HAP-1 (cell line): ENCODE measurements at regions not wholly inside any gene's neighbourhood (a gene's known extent, or its start where the extent isn't known, plus 50 kb on each side); places are given as distances from the start of the nearest gene placed in this dataset.

Source experiments
- DNase-seq, 2 experiments: peaks; one replicate each; pipeline ENCODE4 v3.0.0-alpha.2; 2016 to 2020; ENCODE audit warnings: low spot score in 2 of 2
- H3K27me3 ChIP-seq: fragments of 250-450 bp; sonication (Bioruptor Pico); 2 replicates; pipeline ENCODE4 v1.5.1; 2020; ENCODE audit warnings: low read depth, mild to moderate bottlenecking, moderate library complexity
- H3K36me3 ChIP-seq: fragments of 250-450 bp; sonication (Bioruptor Pico); replicated peaks from 2 replicates; pipeline ENCODE4 v1.5.1; 2020; ENCODE audit warnings: mild to moderate bottlenecking
- H3K4me1 ChIP-seq: fragments of 250-450 bp; sonication (Bioruptor Pico); 2 replicates; pipeline ENCODE4 v1.5.1; 2020; ENCODE audit warnings: mild to moderate bottlenecking
- H3K4me3 ChIP-seq: fragments of 250-450 bp; sonication (Bioruptor Pico); 2 replicates; pipeline ENCODE4 v1.5.1; 2020; ENCODE audit warnings: mild to moderate bottlenecking, moderate library complexity
- H3K9me3 ChIP-seq: fragments of 250-450 bp; sonication (Bioruptor Pico); 2 replicates; pipeline ENCODE4 v1.5.1; 2020; ENCODE audit warnings: mild to moderate bottlenecking, moderate library complexity
- in situ Hi-C: fragments of 300-500 bp; cut with MboI; formaldehyde crosslinking; loops from 3 replicates; pipeline ENCODE4 v1.14.3; 2020; ENCODE audit warnings: low sequenced_read_pairs, inconsistent platforms, mixed read lengths

DNA sequence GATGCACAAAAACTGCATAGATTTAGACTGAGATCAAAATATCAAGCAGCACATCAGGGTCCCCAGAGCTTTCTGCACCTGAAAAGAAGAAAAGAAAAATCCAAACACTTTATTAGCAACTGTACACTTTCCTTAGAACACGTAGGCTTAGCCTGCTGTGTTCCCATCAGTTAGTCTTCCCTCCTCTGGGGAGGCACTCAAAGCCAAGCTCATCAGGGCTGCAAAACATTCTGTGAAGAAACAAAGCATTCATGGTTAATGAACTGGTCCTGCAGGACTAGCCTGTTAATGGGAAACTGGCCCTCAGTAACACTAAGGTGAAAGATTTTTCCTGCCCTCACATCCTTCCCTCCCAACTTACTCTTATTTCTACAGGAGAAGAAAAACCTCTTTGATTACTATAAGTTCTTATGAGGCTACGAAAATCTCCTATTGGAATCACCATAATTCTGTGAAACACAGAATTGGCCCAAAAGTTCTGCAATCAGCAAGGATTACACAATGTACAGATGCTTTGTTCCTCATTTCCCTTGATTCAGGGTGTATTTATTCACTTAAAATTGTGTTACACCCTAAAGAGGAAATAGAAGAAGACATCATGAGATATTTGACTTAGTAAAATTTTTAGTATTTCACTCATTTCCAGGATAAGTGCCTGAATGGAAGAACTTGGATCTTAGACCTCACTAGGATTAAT, 901.0 kb upstream of the MAP3K7 start:
- Histone ChIP-seq H3K4me1 (peaks cover 7% of the 10 kb centered on the region), H3K27me3 (no peaks in the 10 kb centered on the region), H3K9me3 (no peaks in the 10 kb centered on the region), H3K36me3 (no peaks in the 10 kb centered on the region), H3K4me3 (no peak overlapping the region)
- in situ Hi-C loops, result no loop called here
- DNase-seq, result no peak

- no peak for DNase-seq
- H3K9me3 ChIP-seq, result no peaks in the 10 kb centered on the region
- H3K36me3 ChIP-seq, result no peaks in the 10 kb centered on the region
- no peak overlapping the region for H3K4me3 ChIP-seq
- H3K4me1 ChIP-seq, result peaks cover 7% of the 10 kb centered on the region
- in situ Hi-C loops, result no loop called here
- no peaks in the 10 kb centered on the region for H3K27me3 ChIP-seq
These were observed 899.3 kb upstream of the MAP3K7 start for GRCh38 chr6:91486200-91486599.

GRCh38 chr6:91485047-91485446, 898.2 kb upstream of the MAP3K7 start:
- in situ Hi-C loops, result no loop called here
- H3K36me3 ChIP-seq, result no peaks in the 10 kb centered on the region
- H3K9me3 ChIP-seq, result no peaks in the 10 kb centered on the region
- H3K4me3 ChIP-seq, result no peak overlapping the region
- DNase-seq, result no peak
- no peaks in the 10 kb centered on the region for H3K4me1 ChIP-seq
- no peaks in the 10 kb centered on the region for H3K27me3 ChIP-seq

DNA sequence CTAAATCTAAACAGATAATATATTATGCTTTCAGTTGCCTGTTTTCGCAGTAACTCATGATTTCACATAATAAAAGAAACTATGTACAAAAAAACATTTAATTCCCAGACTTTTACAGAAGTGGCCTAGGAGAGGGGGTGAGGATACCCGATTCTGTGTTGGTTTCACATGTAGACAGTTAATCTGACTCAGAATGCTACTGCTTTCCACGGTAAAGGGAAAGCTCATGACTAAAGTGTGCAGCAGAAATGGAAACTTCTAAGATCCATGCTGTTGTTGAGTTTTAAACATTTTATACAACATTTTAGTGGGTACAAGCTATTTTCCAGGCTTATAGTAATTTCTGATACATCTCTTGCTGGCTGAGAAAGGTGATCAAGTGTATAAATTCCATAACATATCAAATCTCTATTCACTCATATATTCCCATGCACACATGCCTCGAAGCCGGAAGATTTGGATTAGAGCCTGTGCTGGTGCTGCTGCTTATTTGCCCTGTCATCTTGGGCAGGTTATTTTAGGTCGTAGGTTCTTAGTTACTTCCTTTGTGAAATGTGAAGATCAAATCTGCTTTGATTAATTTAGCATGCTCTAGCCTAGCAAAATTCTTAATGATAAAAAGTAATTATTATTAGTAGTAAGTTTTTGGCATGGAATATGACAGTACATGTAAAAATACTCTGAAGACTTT, 896.7 kb upstream of the MAP3K7 start:
- no peaks in the 10 kb centered on the region for H3K27me3 ChIP-seq
- H3K9me3 ChIP-seq, result no peaks in the 10 kb centered on the region
- no peaks in the 10 kb centered on the region for H3K36me3 ChIP-seq
- DNase-seq, result no peak
- in situ Hi-C loops, result no loop called here
- no peak overlapping the region for H3K4me3 ChIP-seq
- no peaks in the 10 kb centered on the region for H3K4me1 ChIP-seq

DNA sequence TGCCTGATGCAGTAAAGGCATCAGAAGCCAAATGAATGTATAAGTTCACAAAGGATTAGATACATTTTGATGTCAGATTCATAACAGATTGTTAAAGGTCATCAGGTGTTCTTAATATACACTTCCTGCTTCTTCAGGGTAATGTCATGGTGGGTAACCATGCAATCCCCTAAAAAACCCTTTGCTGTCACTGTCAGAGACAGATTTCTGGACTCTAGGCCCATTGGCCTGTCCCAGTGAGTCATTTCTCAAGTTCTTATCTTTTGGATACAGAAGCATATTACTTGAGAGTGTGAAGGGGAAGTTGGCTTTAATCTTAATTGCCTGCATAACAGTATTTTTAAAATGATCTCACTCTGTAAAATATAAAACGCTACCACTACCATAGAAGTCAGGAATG, 895.6 kb upstream of the MAP3K7 start:
- in situ Hi-C loops, result no loop called here

GRCh38 chr6:91480402-91480801, 893.5 kb upstream of the MAP3K7 start:
- H3K27me3 ChIP-seq, result no peaks in the 10 kb centered on the region
- in situ Hi-C loops, result no loop called here
- DNase-seq, result no peak
- no peaks in the 10 kb centered on the region for H3K9me3 ChIP-seq
- no peaks in the 10 kb centered on the region for H3K36me3 ChIP-seq
- no peak overlapping the region for H3K4me3 ChIP-seq
- H3K4me1 ChIP-seq, result no peaks in the 10 kb centered on the region

More for the DNA sequence above, 895.6 kb upstream of the MAP3K7 start:
- no peak overlapping the region for H3K4me3 ChIP-seq
- DNase-seq, result no peak
- no peaks in the 10 kb centered on the region for H3K36me3 ChIP-seq
- no peaks in the 10 kb centered on the region for H3K4me1 ChIP-seq
- no peaks in the 10 kb centered on the region for H3K27me3 ChIP-seq
- no peaks in the 10 kb centered on the region for H3K9me3 ChIP-seq

DNA sequence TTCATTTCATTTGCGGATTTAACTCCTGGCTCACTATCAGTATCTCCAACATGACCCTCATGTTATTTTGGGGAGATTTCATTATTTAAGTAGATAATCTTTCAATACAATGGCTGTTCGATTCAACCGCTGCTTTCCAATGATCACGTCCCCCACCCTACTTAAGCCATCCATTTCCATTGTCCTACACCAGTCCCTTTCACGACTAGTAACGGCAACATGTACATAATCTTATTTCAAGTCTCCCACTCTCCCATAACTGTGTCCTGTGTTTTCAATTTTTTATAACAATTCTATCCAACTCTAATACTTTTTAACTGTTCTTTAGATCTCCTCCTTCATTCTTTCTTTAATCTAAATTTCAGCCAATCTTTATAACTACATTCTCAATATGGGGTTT, 890.8 kb upstream of the MAP3K7 start:
- Histone ChIP-seq H3K4me3 (no peak overlapping the region), H3K36me3 (no peaks in the 10 kb centered on the region), H3K27me3 (no peaks in the 10 kb centered on the region), H3K9me3 (no peaks in the 10 kb centered on the region), H3K4me1 (no peaks in the 10 kb centered on the region)
- in situ Hi-C loops, result no loop called here
- DNase-seq, result no peak

DNA sequence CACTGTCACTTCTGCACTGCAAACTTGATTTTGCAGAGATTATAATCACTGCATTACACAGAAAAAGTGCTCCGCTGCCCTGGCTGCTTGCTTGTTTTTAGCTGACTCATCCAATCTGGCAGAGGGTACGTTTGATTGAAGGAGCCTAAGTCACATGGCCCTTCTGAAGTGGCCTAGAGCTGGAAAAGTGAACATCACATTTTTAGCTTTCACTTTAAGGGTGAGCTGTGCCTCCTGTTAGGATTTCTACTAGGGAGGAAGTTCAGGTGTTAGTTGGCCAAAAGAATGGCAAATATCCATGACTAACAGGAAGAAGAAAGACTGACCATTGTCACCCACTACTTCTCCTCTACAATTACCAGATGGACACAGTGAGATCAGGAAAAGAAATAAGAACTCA, 889.1 kb upstream of the MAP3K7 start:
- no peak for DNase-seq
- in situ Hi-C loops, result no loop called here

GRCh38 chr6:91465393-91465792, 878.5 kb upstream of the MAP3K7 start:
- Histone ChIP-seq H3K36me3 (no peaks in the 10 kb centered on the region), H3K4me3 (no peak overlapping the region), H3K27me3 (0 out of 2 replicates have a peak, but pooled peaks cover 4% of the 10 kb centered on the region), H3K9me3 (no peaks in the 10 kb centered on the region), H3K4me1 (no peaks in the 10 kb centered on the region)
- in situ Hi-C loops, result no loop called here
- DNase-seq, result no peak

More for the DNA sequence above, 889.1 kb upstream of the MAP3K7 start:
- H3K36me3 ChIP-seq, result no peaks in the 10 kb centered on the region
- no peaks in the 10 kb centered on the region for H3K27me3 ChIP-seq
- H3K4me3 ChIP-seq, result no peak overlapping the region
- no peaks in the 10 kb centered on the region for H3K9me3 ChIP-seq
- H3K4me1 ChIP-seq, result no peaks in the 10 kb centered on the region

DNA sequence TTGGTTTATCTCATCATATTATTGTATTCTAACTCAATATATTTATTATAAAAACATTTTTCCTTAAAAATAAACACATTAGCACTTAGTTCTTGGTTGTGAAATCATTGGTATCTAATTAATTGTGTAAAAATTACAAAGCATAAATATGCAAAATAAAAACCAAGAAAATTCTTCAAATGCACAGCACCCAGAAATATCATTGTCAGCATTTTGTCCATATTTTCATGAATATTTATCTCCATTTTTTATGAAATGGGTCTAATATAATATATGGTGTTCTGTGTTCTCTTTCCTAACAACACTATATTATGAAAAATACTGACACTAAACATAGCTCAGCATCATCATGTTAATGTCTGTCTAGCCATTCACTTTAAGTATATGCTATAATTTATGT, 877.8 kb upstream of the MAP3K7 start:
- H3K4me1 ChIP-seq, result no peaks in the 10 kb centered on the region

GRCh38 chr6:91464201-91464600, 877.3 kb upstream of the MAP3K7 start:
- no peak overlapping the region for H3K4me3 ChIP-seq
- H3K36me3 ChIP-seq, result no peaks in the 10 kb centered on the region
- H3K4me1 ChIP-seq, result no peaks in the 10 kb centered on the region
- in situ Hi-C loops, result no loop called here
- no peaks in the 10 kb centered on the region for H3K9me3 ChIP-seq
- H3K27me3 ChIP-seq, result 0 out of 2 replicates have a peak, but pooled peaks cover 4% of the 10 kb centered on the region
- no peak for DNase-seq

More for the DNA sequence above, 877.8 kb upstream of the MAP3K7 start:
- in situ Hi-C loops, result no loop called here
- no peaks in the 10 kb centered on the region for H3K9me3 ChIP-seq
- DNase-seq, result no peak
- no peak overlapping the region for H3K4me3 ChIP-seq
- H3K27me3 ChIP-seq, result 0 out of 2 replicates have a peak, but pooled peaks cover 4% of the 10 kb centered on the region
- H3K36me3 ChIP-seq, result no peaks in the 10 kb centered on the region

GRCh38 chr6:91462241-91462640, 875.4 kb upstream of the MAP3K7 start:
- in situ Hi-C loops, result no loop called here
- H3K4me3 ChIP-seq, result no peak overlapping the region
- H3K9me3 ChIP-seq, result no peaks in the 10 kb centered on the region
- no peaks in the 10 kb centered on the region for H3K4me1 ChIP-seq
- no peak for DNase-seq
- H3K36me3 ChIP-seq, result no peaks in the 10 kb centered on the region
- H3K27me3 ChIP-seq, result 0 out of 2 replicates have a peak, but pooled peaks cover 4% of the 10 kb centered on the region

- no peaks in the 10 kb centered on the region for H3K4me1 ChIP-seq
- in situ Hi-C loops, result no loop called here
- H3K27me3 ChIP-seq, result 0 out of 2 replicates have a peak, but pooled peaks cover 5% of the 10 kb centered on the region
These were observed 866.5 kb upstream of the MAP3K7 start for GRCh38 chr6:91453224-91453878.

GRCh38 chr6:91449539-91449938, 862.7 kb upstream of the MAP3K7 start:
- H3K36me3 ChIP-seq, result no peaks in the 10 kb centered on the region
- H3K4me3 ChIP-seq, result no peak overlapping the region
- in situ Hi-C loops, result no loop called here
- no peaks in the 10 kb centered on the region for H3K9me3 ChIP-seq
- H3K27me3 ChIP-seq, result 0 out of 2 replicates have a peak, but pooled peaks cover 5% of the 10 kb centered on the region
- H3K4me1 ChIP-seq, result no peaks in the 10 kb centered on the region
- no peak for DNase-seq

More at GRCh38 chr6:91453224-91453878, 866.5 kb upstream of the MAP3K7 start:
- Histone ChIP-seq H3K36me3 (no peaks in the 10 kb centered on the region), H3K4me3 (no peak overlapping the region), H3K9me3 (no peaks in the 10 kb centered on the region)
- no peak for DNase-seq
